HCT116 (cell line): ENCODE measurements at regions not wholly inside any gene's neighbourhood (a gene's known extent, or its start where the extent isn't known, plus 50 kb on each side); places are given as distances from the start of the nearest gene placed in this dataset.

Source experiments
- ATAC-seq: fragments of 200-7000 bp; cut with Tn5 transposase; 2 replicates; pipeline ENCODE4 v1.9.1; 2020; ENCODE audit warnings: mild to moderate bottlenecking, moderate library complexity
- BruUV-seq: library from RNA; stranded (reverse); fragments of 400-500 nt; replicated peaks from 2 replicates; lab custom pipeline; 2021; lab: Mats Ljungman, UMichigan
- CTCF ChIA-PET: fragments of 300-600 bp; sonication (Branson Sonifier 250); formaldehyde crosslinking; loops from one replicate; lab custom pipeline; 2021; ENCODE audit warnings: antibody characterized with exemption; lab: Charles Lee
- POLR2A ChIA-PET: fragments of 300-600, 350-600 bp; sonication (Branson Sonifier 250); formaldehyde crosslinking; loops from one replicate; lab custom pipeline; 2021; ENCODE audit warnings: antibody characterized with exemption; lab: Charles Lee
- RAD21 ChIA-PET, 2 experiments: fragments of 300-600 bp; sonication (Branson Sonifier 250); formaldehyde crosslinking; loops; one replicate each; lab custom pipeline; 2023; ENCODE audit warnings: low total read pairs in 2 of 2; ENCODE audit not compliant: uncharacterized antibody in 2 of 2, unreplicated experiment in 2 of 2, low non-redundant PET in 1 of 2; lab: Charles Lee
- DNase-seq: peaks from one replicate; pipeline ENCODE4 v3.0.0-alpha.2; 2010; ENCODE audit warnings: low read depth, low spot score
- H2AFZ ChIP-seq: fragments of 200-600 bp; shearing (Covaris generic), sonication (generic); 2 replicates; pipeline ENCODE4 v1.6.1; 2017; ENCODE audit warnings: low read depth, mixed run types, mixed read lengths, antibody characterized with exemption, low read length; ENCODE audit not compliant: poor library complexity, severe bottlenecking
- H3K27ac ChIP-seq: 2 replicates; pipeline ENCODE4 v1.5.1; 2012; ENCODE audit warnings: low read depth, low read length
- H3K27me3 ChIP-seq: fragments of 200-600 bp; sonication (generic); 2 replicates; pipeline ENCODE4 v1.6.1; 2016; ENCODE audit warnings: mixed run types, low read length, mixed read lengths; ENCODE audit not compliant: insufficient read depth
- H3K36me3 ChIP-seq, 2 experiments: fragments of 200-500 bp in 1 of 2; fragments of 200-600 bp in 1 of 2; sonication (Bioruptor generic) in 1 of 2; sonication (generic) in 1 of 2; 2 replicates each; pipeline versions ENCODE4 v1.5.1 to v1.6.1; 2014 to 2016; ENCODE audit warnings: low read length in 2 of 2, inconsistent platforms in 1 of 2, mixed read lengths in 1 of 2, mixed run types in 1 of 2; ENCODE audit not compliant: insufficient read depth in 2 of 2, control insufficient read depth in 1 of 2
- H3K4me1 ChIP-seq, 2 experiments: fragments of 200-600 bp in 1 of 2; sonication (generic) in 1 of 2; 2 replicates each; pipeline versions ENCODE4 v1.5.1 to v1.6.1; 2012 to 2017; ENCODE audit warnings: low read length in 2 of 2, inconsistent platforms in 1 of 2, mild to moderate bottlenecking in 1 of 2, mixed read lengths in 1 of 2, mixed run types in 1 of 2, moderate library complexity in 1 of 2; ENCODE audit not compliant: insufficient read depth in 2 of 2, control insufficient read depth in 1 of 2
- H3K4me2 ChIP-seq: fragments of 200-600 bp; sonication (generic); 2 replicates; pipeline ENCODE4 v1.6.1; 2017; ENCODE audit warnings: mixed run types, low read length, mixed read lengths
- H3K4me3 ChIP-seq, 2 experiments: fragments of 200-600 bp in 1 of 2; sonication (generic) in 1 of 2; replicated peaks in 1 of 2; 2 replicates each; pipeline ENCODE4 v1.5.1; 2011 to 2016; ENCODE audit warnings: low read length in 2 of 2, control low read depth in 1 of 2, low read depth in 1 of 2, mild to moderate bottlenecking in 1 of 2, mixed read lengths in 1 of 2, mixed run types in 1 of 2
- H3K79me2 ChIP-seq: fragments of 200-600 bp; sonication (generic); 2 replicates; pipeline ENCODE4 v1.6.1; 2017; ENCODE audit warnings: mild to moderate bottlenecking, mixed run types, low read length, moderate library complexity, mixed read lengths; ENCODE audit not compliant: insufficient read depth
- H3K9ac ChIP-seq: fragments of 200-600 bp; sonication (generic); 2 replicates; pipeline ENCODE4 v1.6.1; 2016; ENCODE audit warnings: low read length, mixed read lengths
- H3K9me2 ChIP-seq: fragments of 200-600 bp; sonication (generic), shearing (Covaris generic); 2 replicates; pipeline ENCODE4 v1.6.1; 2017; ENCODE audit warnings: mixed run types, mild to moderate bottlenecking, moderate library complexity; ENCODE audit not compliant: insufficient read depth
- H3K9me3 ChIP-seq, 2 experiments: fragments of 200-500 bp in 1 of 2; fragments of 200-600 bp in 1 of 2; sonication (Bioruptor generic) in 1 of 2; sonication (generic) in 1 of 2; 2 replicates each; pipeline ENCODE4 v1.6.1; 2014 to 2017; ENCODE audit warnings: low read length in 2 of 2, mixed read lengths in 2 of 2, inconsistent platforms in 1 of 2, low read depth in 1 of 2, mild to moderate bottlenecking in 1 of 2, mixed run types in 1 of 2, moderate library complexity in 1 of 2; ENCODE audit not compliant: control insufficient read depth in 1 of 2, insufficient read depth in 1 of 2
- H4K20me1 ChIP-seq: fragments of 200-600 bp; sonication (generic), shearing (Covaris generic); 2 replicates; pipeline ENCODE4 v1.6.1; 2017; ENCODE audit warnings: mixed run types, mild to moderate bottlenecking, moderate library complexity; ENCODE audit not compliant: insufficient read depth
- ATF3 ChIP-seq: IDR thresholded peaks from 2 replicates; pipeline ENCODE4 v1.6.1; 2012
- CBX3 ChIP-seq: IDR thresholded peaks from 2 replicates; pipeline ENCODE4 v1.6.1; 2012; ENCODE audit warnings: low read depth
- CTCF ChIP-seq, 3 experiments: fragments of 200-600 bp in 1 of 3; sonication (generic) in 1 of 3; IDR thresholded peaks in 2 of 3; conservative IDR thresholded peaks in 1 of 3; 2 replicates each; pipeline ENCODE4 v1.5.1; 2012 to 2017; ENCODE audit warnings: low read depth in 2 of 3, low read length in 2 of 3, antibody characterized with exemption in 1 of 3, borderline replicate concordance in 1 of 3, control low read depth in 1 of 3, mild to moderate bottlenecking in 1 of 3, mixed read lengths in 1 of 3, mixed run types in 1 of 3, moderate library complexity in 1 of 3; ENCODE audit not compliant: insufficient read depth in 1 of 3
- EGR1 ChIP-seq: IDR thresholded peaks from 2 replicates; pipeline ENCODE4 v1.6.1; 2012; ENCODE audit warnings: low read depth
- EZH2 ChIP-seq: fragments of 200-600 bp; sonication (generic); IDR thresholded peaks from 2 replicates; pipeline ENCODE4 v1.6.1; 2017; ENCODE audit warnings: antibody characterized with exemption, mixed run types
- EZH2phosphoT487 ChIP-seq: fragments of 200-600 bp; IDR thresholded peaks from 2 replicates; pipeline ENCODE4 v1.6.1; 2018; ENCODE audit warnings: antibody characterized with exemption, borderline replicate concordance
- FOSL1 ChIP-seq: IDR thresholded peaks from 2 replicates; pipeline ENCODE4 v1.6.1; 2012; ENCODE audit warnings: low read depth
- JUND ChIP-seq: IDR thresholded peaks from 2 replicates; pipeline ENCODE4 v1.6.1; 2012
- RAD21 ChIP-seq: IDR thresholded peaks from 2 replicates; pipeline ENCODE4 v1.6.1; 2012; ENCODE audit warnings: low read depth, mild to moderate bottlenecking
- SRF ChIP-seq: IDR thresholded peaks from 2 replicates; pipeline ENCODE4 v1.6.1; 2012; ENCODE audit warnings: low read depth
- ZBTB33 ChIP-seq: IDR thresholded peaks from 2 replicates; pipeline ENCODE4 v1.6.1; 2011; ENCODE audit warnings: mild to moderate bottlenecking, low read length, moderate library complexity; ENCODE audit not compliant: insufficient replicate concordance; ENCODE audit errors: extremely low read depth
- ZNF274 ChIP-seq: fragments of 200-500 bp; sonication (Bioruptor generic); IDR thresholded peaks from 2 replicates; pipeline ENCODE4 v1.6.1; 2014; ENCODE audit warnings: mild to moderate bottlenecking, low read depth, low read length, inconsistent platforms
- intact Hi-C: fragments of 100-400 bp; cut with micrococcal nuclease; formaldehyde crosslinking; loops from 2 replicates; pipeline ENCODE4 v1.10.0; 2022

- no peaks in the 10 kb centered on the region for H3K4me1 ChIP-seq
- no peaks in the 10 kb centered on the region for H3K79me2 ChIP-seq
- no peaks in the 10 kb centered on the region for H3K36me3 ChIP-seq
- H3K4me3 ChIP-seq, result no peak overlapping the region
- CTCF ChIA-PET, result no interaction called here
- DNase-seq (no peak), ATAC-seq (no peak)
- H3K4me2 ChIP-seq, result no peak overlapping the region
- H3K9ac ChIP-seq, result no peak overlapping the region
- no peak overlapping the region for H2AFZ ChIP-seq
- H4K20me1 ChIP-seq, result no peaks in the 10 kb centered on the region
- no peaks in the 10 kb centered on the region for H3K9me3 ChIP-seq
- intact Hi-C loops, result no loop called here
- no TSS peak for BruUV-seq
- H3K9me2 ChIP-seq, result no peaks in the 10 kb centered on the region
- TF ChIP-seq EZH2 (no peak), SRF (no peak), EGR1 (no peak), RAD21 (no peak), CBX3 (no peak), ZNF274 (no peak), FOSL1 (no peak), JUND (no peak), ZBTB33 (no peak), ATF3 (no peak), CTCF (IDR thresholded peaks at IDR 0.05 in 2 of 3, conservative IDR thresholded peaks at IDR 0.05 in 1 of 3; ENCODE audit: borderline replicate concordance in 1 of 3, insufficient read depth in 1 of 3, low read depth in 2 of 3, low read length in 2 of 3) (no peak), EZH2phosphoT487 (no peak)
- no peak overlapping the region for H3K27ac ChIP-seq
- POLR2A ChIA-PET, result no interaction called here
- H3K27me3 ChIP-seq, result peaks cover 4% of the 10 kb centered on the region; the same call in 1 of the 2 replicates
- RAD21 ChIA-PET, result no interaction called here
Measured at GRCh38 chr2:67340133-67341011, 56.8 kb upstream of the ETAA1 start.
